Hematopoietic multipotent progenitor cell (in vitro differentiated cells): ENCODE measurements at regions not wholly inside any gene's neighbourhood (a gene's known extent, or its start where the extent isn't known, plus 50 kb on each side); places are given as distances from the start of the nearest gene placed in this dataset.

Experiments used
- DNase-seq, 3 donors: peaks; one replicate each; pipeline ENCODE4 v3.0.0-alpha.2; 2011 to 2015; ENCODE audit warnings: low read depth in 2 of 3, low spot score in 2 of 3

DNA sequence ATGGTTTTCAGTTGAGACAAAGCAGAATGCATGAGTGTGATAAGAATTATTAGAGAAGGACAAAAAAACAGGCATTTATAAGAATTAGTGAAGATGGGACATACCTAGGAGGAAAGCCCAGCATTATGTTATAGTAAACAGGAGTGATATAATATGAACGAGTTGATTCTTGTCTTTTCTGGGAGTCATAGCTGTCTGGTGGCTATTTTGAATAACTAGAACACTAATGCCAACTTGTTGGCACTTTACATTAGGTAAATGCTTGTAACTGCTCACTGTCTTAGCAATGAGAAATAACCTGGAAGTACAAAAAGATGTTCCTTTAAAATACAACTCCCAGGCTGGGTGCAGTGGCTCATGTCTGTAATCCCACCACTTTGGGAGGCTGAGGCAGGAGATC, 540.8 kb upstream of the SPHKAP start:
- no peak for DNase-seq

DNA sequence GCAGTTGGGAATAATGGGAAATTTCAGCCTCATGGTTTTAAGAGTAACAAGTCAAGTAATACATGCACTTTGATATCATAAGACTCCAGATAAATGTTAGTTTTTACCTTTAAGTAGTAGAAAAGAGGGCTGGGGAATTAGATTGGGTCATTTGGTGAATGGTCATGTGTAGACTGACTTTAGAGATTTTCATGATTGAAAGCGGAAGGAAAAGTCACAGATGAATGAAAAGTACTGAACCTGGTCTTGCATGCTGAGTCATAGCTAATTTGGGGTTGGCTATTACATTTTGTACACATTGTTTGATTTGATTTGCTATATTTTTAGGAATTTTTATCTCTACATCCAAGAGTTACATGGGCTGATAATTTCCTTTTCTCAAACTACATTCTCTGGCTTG, 539.4 kb upstream of the SPHKAP start:
- DNase-seq, result no peak

- DNase-seq, result no peak
These were observed 528.4 kb upstream of the SPHKAP start for GRCh38 chr2:228709788-228710371.

DNA sequence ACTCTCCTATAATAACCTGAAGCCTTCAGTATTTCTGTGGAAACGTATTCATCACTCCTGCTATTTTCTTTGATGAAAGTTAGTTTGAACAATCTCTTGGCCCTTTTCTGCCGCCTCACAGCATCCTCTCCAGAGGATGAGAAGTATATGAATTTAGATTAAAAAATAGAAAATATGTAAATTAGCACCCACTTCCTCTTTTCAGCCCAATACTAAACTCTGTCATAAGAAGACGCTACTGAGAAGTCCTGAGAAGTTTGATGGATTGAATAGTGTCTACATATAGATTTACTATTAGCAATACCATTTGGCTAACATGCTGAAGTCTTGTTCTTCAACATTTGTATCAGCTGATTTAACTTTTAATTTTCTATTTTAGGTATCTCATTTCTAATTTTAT, 526.4 kb upstream of the SPHKAP start:
- no peak for DNase-seq

DNA sequence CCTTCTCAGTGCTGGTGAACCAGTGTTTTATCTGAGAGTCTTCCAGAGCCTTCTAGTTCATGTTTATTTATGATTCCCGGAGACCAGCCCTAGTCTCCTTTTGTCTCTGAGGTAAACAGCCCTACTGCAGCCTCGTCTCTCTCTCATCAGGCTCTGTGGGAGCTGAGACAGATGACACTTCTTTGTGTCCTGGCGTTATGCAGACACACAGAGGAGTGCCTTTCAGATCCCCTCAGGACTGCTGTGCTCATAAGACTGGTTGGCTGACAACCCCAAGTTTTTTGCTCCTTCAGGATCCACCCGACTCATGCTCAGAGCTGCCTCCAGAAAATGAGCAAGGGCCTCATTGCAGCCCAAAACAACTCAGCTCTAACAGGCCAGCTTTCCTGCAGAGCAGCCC, 523.8 kb upstream of the SPHKAP start:
- no peak for DNase-seq

DNA sequence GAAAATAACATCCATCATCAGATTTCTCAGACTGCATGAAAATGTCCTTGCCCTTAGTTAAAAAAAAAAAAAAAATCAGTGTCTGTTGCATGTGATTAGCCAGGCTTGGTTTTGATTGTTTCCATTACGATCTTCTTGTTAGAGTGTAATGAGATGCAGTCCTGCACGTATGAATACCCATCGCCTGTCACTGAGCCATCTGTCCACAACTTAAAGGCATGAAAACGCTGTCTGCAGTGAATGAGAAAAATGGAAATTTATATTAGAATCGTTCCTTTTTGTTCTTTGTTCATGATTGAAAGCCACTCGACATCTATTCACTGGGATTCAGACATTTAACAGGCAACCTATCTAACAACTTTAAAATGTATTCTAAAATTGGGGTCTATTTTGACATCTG, 521.7 kb upstream of the SPHKAP start:
- DNase-seq, result no peak

- DNase-seq, result no peak
These were observed 520.0 kb upstream of the SPHKAP start for GRCh38 chr2:228701506-228701905.

DNA sequence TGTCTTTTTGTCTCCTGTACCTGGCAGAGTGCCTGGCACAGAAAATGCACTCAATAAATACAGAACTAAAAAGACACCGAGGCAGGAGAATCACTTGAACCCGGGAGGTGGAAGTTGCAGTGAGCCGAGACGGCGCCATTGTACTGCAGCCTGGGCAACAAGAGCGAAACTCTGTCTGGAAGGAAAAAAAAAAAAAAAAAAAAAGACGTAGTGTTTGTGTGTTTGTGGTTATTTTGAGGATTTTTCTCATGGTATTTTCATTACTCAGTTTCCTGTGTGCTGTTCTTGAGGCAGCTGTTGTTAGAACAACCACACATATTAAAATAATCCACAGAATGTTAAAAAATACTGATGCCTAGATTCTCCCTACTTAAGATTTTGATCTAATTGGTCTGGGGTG, 519.2 kb upstream of the SPHKAP start:
- no peak for DNase-seq

- DNase-seq, result no peak
These were observed 518.4 kb upstream of the SPHKAP start for GRCh38 chr2:228699888-228700287.

DNA sequence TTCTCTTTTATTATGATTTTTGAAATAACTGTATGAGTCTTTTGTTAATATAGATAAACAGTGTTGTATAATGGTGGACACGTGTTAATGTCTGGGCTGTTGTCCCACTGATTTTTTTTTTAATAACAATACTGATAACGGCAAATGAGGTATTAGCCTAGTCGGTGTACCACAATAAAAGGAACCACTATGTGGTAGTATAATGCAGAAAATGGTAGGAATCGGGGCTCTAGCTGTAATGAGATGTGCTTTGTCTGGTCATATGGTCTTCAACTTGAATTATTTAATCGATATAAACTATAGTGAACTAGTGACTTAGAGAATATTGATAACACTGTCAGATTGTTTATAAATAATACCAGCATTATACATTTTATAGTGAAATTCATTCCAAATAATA, 517.9 kb upstream of the SPHKAP start:
- no peak for DNase-seq

- DNase-seq, result no peak
These were observed 517.5 kb upstream of the SPHKAP start for GRCh38 chr2:228698963-228699362.

GRCh38 chr2:228697456-228697855, 516.0 kb upstream of the SPHKAP start:
- DNase-seq, result no peak

GRCh38 chr2:228690681-228691080, 509.2 kb upstream of the SPHKAP start:
- DNase-seq, result no peak

DNA sequence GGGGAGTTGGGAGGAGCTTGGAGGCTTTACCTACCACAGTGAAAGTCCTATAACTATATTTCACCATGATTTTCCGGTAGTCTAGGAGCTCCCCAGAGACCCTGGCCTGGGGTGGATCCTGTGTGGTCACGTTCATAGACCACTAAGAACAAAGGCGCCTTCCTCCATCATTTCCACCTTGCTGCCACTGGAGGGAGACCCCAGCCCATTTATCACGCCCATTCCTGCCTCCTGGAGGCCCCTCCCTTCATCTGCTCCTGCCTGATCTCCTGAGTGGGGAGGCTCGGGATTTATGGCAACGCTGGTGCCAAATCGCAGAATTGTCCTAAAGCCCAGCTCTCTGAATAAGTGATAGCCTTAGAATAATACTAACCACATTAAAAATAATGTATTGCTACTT, 507.6 kb upstream of the SPHKAP start:
- no peak for DNase-seq

DNA sequence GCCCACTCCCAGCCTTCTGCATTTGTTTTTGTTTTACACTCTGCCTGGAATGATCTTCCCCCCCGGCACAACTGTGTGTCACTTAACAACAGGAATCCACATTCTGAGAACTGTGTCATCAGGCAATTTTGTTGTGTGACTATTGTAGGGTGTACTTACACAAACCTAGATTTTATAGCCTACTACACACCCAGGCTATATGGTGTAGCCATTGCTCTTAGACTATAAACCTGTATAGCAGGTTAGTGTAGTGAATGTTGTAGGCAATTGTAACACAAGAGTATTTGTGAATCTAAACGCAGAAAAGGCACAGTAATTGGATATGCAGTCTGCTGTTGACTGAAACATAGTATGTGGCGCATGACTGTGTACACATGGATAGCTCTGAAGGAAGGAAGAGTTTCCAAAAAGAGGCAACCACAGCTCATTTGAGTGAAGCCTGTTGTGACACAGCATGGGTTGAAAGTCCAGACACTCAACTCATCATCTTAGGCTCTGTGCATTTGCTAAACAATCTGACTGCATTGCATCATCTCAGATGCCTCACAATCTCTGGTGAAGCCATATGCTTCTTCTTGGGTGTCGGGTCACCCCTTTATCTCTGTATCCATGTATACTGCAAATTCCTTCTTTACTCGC, 506.6 kb upstream of the SPHKAP start:
- no peak for DNase-seq

- no peak for DNase-seq
These were observed 500.5 kb upstream of the SPHKAP start for GRCh38 chr2:228681979-228682378.

DNA sequence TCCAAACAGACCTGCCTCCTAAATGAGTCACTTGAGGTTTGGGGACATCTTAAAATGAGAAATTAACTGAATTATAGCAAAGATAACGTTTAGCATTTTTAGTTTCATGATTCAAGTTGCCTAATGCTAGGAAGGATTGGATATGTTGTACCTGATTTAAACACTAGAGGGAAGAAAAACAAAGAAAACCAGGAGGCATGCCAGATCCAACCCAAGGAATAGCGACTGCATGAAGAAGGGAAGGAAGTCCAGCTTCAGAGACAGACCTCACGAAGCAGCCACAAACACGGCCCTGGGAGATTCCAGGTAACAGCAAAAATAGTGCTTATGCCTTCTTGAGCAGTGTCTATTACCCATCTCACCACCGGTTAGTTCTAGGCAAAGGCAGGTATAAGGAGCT, 499.9 kb upstream of the SPHKAP start:
- no peak for DNase-seq

- DNase-seq, result no peak
These were observed 496.6 kb upstream of the SPHKAP start for GRCh38 chr2:228678110-228678509.

DNA sequence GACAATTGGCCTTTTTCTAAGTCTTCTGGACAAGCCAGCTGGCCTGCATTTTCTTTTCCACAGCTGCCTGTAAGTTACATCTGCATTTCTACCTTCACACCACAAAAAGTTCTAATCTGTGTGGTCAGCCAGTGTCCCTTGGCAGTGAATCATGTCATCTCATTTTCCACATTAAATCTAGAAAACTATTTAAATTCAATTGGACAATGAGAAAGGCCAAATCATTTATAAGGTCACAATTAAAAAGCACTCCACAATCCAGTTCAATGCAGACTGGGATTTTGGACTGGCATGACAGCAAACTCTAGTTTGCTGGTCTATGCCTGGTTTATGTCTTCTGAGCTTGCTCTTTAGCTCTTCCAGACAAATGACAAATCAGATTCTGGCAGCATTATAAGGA, 494.2 kb upstream of the SPHKAP start:
- DNase-seq, result no peak

DNA sequence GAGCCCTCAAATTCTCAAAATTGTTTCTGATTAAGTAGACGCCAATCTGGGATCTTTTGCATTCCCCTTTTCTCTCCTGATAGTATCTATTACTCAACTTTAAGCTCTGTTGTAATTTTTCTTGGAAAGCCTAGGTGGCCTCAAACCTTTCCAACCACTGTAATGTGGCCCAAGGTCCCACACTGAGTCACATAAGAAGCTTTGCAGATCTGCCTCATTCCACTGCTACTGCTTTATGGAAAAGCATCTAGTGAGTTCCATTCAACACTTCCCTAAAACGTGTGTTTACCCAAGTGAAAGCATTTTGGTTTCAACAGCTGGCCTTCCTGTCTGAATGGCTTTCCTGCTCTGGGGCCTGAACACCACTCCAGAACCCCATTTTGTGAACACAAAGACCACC, 493.6 kb upstream of the SPHKAP start:
- DNase-seq, result no peak

DNA sequence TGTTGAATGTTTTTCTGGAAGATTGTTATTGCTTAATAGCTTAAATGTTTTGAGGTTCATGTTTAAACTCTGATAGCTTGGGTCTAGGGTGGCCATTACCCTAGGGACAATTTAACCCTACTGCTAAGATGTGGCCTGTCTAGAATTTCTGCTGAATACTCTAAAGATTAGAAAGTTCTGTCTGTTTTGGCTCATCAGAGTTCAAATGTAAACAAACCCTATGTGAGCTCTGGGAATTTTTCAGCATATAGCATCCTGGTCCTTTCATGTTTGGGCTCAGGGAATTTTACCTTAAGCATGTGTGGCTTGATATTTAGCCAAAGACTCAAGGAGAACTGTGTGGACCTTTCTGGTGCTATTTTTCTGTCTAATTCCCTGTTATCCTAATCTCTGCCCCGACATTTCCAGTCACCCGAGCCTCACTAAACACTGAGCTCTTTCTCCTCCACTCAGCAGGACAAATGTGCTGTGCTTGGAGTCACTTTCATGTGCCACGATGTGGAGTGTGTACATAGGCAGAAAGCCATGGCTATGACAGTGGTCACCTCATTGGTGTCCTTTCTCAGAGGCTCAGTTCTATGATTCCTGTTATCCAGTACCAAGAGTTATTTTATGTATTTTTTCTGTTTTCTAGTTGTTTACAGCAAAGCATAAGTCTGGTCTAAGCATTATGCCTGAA, 492.5 kb upstream of the SPHKAP start:
- no peak for DNase-seq

DNA sequence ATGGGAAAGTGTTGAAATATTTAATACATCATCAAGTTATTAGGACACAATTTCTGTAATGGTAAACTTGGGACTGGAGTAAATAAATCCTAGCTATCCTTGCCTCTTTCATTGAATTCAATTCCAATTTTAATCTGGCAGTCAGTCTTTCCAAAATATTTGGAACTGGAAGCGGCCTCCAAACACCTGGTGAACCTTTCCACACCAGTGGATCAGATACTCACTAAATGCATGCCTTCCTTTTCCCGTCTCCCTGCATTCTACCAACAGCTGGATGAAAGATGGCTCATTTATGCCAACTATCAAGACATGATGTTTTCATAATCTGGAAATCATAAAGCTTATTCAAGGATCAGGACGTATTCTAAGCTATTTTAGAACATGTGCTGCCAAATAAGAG, 488.2 kb upstream of the SPHKAP start:
- no peak for DNase-seq

- DNase-seq, result no peak
These were observed 483.7 kb upstream of the SPHKAP start for GRCh38 chr2:228665232-228665631.
